GM21717 (cell line): ENCODE measurements at regions not wholly inside any gene's neighbourhood (a gene's known extent, or its start where the extent isn't known, plus 50 kb on each side); places are given as distances from the start of the nearest gene placed in this dataset.

Source experiments
- ATAC-seq: cut with Tn5 transposase; IDR thresholded peaks from one replicate; pipeline ENCODE4 v1.9.1; 2021; ENCODE audit warnings: mild to moderate bottlenecking, moderate library complexity; ENCODE audit not compliant: unreplicated experiment

DNA sequence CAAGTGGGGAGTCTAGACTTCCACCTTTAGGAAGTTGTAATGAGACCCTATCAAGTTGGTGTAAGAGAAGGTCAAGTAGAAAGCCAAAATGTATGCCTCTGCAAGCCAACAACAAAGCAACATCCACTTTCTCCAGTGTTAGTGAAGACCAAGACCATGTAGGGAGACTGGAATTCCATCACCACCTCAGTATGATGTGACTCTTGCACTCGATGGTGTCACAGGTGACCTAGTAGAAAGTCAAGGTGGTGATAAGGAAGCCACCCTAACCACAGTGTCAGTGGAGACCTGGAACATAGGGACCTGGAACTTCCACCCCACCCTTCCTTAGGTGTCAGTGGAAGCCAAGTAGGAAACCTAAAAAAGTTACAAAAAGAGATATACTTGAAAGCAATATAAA is 278.1 kb upstream of the KCNMB2 start:
- ATAC-seq: no peak

DNA sequence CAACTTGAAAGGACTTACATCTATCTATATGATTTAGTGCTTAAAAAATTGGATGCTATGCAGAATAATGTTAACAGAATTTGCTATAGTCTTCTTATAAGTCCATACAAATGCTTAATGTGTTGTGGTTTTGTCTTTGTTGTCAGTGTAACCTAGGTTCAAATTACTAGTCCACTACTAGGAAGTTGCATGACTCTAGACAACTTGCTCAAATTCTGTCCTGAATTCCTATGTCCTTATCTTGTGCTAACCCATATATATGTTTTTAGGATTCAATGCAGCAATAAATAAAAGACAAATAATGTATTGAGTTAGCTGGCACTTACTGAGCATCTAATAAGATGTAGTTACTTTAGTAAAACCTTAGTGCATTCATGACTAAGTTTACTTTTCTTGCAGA is 276.5 kb upstream of the KCNMB2 start:
- no peak for ATAC-seq

DNA sequence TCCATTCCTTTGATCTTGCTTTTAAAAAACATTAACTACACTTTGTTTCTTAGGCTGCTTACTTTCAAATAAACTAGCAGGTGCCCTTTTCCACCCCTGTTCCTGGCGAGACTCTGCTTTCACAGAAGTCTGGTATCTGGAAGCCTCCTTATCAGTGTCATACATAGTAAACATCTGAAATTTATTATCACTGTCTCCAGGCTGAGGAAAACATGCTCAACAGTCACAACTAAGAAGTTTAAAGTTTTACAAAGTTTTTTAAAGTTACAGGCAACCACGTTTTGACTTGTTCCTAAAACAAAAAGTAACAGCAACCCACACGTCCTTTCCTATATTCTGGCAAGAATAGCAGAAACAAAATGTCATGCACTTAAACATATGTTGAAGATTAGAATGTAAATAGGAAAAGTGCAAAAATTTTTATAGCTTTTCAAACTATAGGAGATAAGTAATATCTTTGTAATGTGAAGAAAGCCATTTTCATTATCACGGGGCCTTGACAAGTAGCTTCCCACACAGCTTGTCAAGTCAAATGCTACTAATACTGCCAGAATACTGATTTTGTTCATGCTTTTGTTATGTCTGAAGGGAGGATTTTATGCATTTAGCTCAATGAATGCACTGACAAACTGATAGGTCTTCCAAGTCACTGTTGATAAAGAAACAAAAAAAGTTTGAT is 275.2 kb upstream of the KCNMB2 start:
- ATAC-seq: no peak

DNA sequence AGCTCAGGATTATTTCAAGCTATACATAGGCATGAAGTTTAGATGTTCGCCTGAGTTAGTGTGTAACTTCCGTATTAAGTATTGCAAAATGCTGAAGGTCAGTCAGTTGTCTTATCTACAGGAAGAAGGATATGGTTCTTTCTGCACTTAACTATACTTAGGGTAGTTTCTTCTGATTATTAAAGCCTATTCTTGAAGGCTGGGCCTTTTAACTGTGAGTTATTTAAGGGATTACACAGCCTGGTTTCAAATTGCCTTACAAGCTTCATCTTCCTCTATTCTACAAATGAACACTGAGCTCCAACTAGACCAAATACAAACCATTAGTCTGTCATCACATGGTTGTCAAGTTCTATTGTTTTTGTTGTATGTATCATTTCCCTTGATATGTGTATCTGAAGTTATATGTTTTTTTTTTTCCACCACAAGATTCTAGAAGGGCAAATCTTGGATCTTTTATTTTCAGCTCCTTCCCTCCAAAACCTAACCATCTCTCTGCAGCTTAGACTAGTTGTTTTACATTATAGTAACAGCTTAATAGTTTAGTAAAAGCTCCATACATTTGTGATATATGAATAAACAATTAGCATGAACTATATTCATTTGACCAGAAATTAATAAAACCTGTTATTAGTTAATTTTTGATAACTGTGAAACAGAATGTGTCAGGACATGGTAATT is 272.9 kb upstream of the KCNMB2 start:
- ATAC-seq: no peak

DNA sequence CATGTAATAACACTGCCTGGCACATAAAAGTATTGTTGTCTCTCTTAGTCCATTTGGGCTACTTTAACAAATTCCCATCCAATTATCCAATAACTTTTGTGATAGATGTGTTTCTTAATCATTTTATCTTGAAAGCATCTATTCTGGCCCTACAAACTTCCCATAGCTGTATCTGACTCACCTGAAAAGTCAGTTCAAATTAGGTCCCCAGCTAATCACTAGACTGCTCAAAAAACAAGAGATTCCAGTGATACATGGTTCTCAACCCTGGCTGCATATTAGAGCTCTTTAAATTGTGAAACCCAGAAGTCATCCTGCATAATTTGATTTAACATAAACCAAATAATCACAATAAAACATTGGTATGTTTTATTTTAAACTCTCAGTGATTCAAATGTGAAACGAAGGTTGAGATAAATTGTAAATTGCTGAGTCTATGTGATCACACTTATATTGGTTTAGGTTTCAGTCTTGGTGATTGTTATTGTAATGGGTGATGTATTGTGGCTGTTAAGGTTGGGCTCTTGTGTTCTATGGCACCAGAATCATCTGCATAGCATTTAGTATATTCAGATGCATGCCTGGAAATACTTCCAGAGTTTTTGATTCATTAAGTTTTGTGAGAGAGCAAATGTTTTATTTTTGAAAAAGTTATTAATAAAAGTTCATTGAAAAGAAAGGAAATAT is 268.9 kb upstream of the KCNMB2 start:
- no peak for ATAC-seq

DNA sequence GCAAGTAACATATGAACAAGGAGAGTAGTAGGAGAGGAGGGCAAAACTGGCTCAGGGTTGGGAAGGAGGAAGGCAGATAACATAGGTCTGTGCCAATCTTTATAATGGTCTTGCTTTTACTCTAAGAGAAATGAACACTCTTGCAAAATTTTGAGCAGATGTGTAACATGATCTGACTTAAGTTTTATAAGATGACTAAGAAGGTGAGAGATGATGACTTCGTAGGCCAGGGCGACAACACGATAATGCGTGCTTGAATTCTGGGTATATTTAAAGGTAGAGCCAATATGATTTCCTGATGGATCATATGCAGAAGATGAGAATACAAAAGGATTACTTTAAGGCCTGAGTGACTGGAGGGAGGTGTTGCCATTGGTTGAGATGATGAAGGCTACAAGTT is 265.4 kb upstream of the KCNMB2 start:
- no peak for ATAC-seq

DNA sequence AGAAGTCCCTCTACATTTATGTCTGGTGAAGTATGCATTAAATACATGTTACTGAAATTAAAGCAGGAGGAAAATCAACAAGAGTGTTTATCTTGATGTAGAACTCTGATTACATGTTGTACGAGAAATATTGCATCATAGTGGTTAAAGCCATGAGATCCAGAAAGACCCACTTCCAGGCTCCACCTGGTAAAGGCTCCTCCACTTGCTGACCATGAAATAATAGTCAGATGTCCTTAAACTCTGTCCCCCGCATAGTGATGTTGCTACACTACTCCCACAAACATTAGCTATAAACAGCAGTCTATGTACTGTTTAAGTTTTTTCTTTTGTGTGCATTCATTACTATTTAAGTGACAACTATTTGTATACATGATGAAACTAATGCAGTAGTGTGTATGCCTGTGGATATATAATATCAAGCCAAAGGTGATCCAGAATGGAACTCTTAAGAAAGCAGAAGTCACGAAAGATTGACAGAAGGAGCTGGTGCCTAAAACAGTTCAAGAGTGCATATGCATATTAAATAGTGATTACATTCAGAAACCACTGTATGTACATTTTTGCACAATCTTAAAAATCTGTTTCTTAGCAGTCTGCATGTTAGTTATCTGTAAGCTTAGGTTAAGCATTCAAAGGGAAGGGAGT is 264.4 kb upstream of the KCNMB2 start:
- ATAC-seq: no peak

DNA sequence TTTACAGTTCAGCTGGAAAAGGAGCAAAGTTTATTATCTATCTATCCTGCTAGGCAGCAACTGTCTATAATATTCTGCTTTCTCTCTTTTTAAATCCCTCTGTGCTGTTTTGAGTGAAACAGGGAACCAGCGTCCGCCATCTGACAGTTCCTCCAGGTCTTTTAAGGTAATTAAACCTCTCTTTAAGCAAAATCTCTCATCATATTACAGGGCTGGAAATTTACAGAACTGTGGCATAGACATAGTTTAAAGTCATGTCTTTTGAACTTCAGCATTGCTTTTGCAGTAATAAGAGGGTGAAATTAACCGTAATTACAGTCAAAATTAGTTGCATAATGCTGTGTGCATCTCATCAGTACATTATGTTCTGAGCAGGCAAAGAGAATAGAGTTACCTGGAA is 263.4 kb upstream of the KCNMB2 start:
- no peak for ATAC-seq

DNA sequence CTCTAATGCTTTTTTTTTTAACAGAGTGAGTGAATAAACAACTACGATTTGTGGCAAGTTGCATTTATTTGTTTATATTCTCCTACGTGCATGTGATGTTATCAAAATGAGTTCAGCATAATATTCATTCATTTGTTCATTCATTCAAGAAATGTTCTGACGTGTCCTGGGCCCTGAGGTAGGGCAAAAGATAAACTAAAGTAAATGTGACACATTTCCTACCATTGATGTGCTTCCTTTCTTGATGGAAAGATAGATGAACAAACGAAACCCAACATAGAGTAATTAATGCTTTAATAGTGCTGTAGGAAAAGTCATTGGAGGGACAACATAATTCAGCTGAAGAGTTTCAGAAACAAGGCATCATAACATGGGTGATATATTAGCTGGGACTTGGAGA is 261.5 kb upstream of the KCNMB2 start:
- no peak for ATAC-seq

DNA sequence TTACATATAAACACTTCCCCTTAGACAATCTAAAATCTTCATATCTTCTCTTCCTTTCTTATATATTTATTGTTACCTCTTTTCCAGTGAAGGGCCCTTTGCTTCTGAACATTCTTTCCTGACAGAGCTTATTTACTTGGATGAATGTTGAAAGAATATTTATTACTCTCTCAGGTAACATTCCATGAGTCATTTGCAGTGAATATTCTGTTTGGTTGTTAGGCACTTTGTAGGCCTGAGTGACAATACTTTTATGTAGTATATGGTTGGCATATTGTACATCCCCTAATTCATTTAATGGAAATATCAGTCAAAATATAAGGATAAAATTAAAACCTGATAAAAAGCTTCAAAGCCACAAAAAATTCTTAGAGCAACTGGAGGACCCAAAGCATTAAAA is 260.9 kb upstream of the KCNMB2 start:
- no peak for ATAC-seq

DNA sequence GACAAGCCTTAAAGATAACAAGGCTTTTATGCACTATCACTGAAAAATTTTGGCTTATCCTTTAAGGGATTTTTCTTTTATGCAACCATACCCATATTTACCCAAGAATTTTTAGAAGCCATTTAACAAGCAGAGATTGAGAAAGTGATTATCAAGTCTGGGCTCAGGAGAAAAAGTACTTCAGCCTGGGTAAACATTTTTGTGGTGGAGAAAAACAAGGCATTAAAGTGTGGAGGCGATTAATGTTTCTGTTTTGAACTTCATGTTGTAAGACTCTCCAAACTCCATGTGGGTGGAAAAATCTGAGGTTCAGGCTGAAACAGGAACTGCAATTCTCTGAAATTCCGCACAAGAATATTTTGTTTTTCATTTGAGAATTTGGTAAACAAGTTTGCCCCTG is 260.4 kb upstream of the KCNMB2 start:
- ATAC-seq: no peak

DNA sequence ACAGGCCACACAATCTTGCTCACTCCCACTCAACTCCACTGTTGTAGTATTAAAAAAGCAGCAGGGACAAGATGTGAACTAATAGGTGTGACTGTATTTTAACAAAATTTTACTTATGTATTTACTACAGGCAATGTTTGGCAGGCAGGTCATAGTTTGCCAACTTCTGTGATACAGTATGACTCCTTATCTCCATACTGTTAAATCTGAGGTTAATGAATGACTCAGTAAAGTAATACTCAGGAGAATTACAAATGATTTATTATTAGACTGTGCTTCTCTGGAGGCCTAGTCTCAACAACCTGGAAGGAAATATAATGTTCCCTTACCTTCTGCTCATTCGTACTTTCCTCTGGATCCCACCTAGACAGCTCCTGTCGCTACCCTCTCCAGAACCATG is 258.6 kb upstream of the KCNMB2 start:
- ATAC-seq: no peak

DNA sequence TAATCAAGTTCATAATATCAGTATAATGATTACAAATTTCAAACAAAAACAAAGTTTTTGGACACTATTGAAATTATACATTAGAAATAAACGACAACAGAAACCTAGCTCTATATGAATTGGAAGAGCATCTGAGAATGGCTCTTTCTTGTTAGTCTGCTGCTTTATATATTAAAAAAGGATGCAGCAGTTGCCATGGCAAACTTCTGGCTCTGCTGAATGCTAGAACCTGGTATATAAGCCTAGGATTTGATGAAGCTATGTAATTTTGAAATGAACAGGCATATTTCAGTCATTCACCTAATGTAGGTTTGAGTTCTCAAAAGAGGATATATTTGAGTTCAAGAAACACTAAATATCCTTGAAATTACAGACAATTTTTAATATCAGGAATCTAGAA is 252.7 kb upstream of the KCNMB2 start:
- no peak for ATAC-seq

DNA sequence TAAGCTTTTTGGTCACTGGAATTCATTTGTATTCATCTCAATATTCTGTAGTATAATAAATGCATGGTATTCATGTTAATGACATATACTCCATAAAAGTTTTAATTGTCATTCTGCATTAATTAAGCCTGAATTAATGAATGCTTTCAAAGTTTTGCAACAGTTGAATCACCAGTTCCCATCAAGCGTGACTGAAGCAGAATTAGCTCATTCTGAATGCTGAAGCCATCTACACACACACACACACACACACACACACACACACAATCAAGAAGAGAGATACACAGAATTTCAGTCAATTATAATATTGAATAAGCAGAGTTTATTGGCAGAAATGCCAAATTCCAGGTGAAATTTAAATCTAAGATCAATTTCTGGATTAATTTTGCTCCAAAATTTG is 252.1 kb upstream of the KCNMB2 start:
- no peak for ATAC-seq

DNA sequence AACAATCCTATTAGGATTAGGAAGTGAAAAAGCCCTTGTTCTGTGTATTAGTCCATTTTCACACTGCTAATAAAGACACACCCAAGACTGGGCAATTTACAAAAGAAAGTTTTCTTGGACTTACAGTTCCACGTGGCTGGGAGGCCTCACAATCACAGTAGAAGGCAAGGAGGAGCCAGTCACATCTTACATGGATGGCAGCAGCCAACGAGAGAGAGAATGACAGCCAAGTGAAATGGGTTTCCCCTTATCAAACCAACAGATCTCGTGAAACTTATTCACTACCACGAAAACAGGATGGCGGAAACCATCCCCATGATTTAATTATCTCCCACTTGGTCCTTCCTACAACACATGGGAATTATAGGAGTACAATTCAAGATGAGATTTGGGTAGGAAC is 248.2 kb upstream of the KCNMB2 start:
- ATAC-seq: no peak

DNA sequence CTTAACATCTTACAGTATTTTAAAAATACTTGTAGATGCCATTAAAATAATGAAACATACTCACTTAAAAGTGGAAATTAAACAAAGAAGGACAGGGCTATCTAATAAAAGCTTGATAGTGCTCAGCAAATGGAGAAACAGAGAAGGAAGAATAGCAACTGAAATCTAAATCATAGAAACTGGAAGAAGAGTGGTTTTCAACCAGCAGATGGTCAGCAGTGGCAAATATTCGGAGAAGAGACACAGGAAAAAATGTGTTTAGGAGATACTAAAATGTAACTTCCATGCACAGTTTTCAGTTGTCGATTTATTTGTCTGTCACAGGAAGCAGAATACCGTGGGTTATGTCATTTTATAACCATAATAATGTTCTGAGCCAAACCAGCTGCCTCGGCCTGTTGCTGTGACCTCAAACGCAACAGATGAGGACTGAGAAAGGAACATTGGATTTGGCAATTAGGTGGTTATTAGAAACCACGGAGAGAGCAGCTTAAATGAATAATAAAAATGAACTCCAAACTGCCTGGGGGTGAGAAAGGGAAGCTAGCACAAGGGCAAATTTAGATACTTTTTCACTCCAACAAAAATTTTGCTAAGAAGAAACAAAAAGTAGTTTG is 246.6 kb upstream of the KCNMB2 start:
- no peak for ATAC-seq

DNA sequence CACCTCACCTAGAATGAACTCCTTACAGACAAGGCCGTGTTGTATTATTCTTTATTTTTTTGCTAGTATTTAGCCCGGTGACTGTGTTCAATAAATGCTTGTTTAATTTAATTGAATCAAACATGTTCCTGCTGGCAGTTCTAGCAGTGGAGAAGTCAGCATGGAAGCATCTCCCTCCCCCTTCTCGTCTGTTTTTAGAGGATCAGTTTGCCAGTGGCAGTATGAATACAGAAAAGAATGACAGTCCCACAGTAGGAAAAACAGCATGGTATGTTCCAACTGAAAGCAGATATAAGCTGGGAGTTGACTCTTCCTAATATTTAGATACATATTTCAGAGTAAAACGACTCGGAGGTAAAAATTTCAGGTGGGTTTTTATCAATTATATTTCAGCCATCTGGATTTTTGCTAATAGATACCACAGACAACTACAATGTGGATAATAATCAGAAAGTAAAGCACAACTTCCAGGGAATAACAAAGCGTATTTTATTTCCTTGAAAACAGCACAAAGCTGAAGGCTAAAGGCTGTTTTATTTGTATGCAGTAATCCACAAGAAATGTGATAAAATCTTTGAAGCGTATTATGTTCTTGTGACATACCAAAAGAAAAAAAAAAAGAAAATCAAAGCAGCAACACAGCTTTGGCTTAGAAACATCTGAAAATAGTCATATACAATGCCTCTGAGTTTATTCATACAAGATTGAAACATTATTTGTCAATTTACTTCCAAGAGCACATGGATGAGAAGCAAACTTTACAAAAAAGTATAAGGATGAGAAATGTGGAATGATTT is 244.5 kb upstream of the KCNMB2 start:
- ATAC-seq: no peak

DNA sequence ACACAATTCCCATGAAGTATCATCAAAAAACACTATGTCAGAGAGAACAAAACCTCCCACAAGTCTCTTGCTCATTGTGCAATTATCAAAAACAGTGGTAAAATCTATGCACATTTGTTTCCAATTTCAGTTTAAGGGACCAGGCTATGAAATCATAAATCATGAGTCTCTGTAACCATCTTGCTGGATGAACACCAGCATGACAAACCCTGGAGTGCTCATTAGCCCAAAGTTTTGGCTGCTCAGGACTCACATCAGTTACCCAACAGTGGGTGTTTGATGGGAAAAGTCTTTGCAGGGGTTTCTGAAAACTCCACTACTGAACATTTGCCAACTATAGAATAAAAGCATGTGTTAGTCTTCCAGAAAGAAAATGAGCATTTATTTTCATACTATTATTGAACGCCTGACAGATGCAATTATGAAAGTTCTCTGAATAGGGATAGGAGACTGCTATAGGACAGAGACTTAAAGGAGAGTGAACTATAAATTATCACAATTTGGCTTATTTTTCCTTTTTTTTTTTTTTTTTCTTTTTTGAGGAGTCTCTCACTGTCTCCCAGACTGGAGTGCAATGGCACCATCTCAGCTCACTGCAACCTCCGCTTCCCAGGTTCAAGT is 240.8 kb upstream of the KCNMB2 start:
- ATAC-seq: no peak

DNA sequence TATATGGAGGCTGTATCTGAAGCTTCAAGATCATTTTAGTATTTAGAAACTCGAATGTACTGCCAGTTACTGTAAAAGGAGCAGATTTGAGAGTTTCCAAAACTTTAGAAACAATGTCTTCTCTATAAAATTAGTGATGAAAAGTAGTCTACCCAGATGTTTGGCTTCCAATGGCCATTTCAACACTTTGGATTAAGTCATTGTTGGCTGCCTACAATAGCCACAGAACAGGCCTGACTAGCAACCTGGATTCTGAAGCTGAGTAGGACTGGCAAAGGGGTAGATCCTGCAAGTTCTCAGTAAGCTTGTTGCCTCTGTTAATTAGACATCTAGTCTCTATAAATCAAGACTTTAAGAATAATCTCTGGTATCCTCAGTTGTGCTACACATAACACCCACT is 239.0 kb upstream of the KCNMB2 start:
- no peak for ATAC-seq

DNA sequence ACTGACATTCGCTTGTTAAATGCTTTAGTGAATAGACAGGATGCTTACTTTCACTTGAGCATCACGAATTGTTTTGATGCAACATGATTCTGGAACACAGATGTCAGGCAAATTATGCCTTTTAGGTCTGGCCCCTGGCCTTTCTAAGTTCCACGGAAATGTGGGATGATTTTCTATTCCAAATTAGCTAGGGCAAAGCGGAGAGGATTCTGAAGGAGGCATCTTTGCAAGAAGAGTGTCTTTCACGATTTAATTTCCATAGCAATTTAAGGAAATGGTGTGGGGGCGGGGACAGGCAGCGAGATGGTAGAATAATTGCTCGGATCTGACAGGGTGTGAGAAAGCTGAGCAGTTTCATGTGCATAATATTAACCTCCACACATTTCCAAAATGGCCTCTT is 238.5 kb upstream of the KCNMB2 start:
- ATAC-seq: no peak
